ENCODE measurements at regions not wholly inside any gene's neighbourhood (a gene's known extent, or its start where the extent isn't known, plus 50 kb on each side); places are given as distances from the start of the nearest gene placed in this dataset.

DNA sequence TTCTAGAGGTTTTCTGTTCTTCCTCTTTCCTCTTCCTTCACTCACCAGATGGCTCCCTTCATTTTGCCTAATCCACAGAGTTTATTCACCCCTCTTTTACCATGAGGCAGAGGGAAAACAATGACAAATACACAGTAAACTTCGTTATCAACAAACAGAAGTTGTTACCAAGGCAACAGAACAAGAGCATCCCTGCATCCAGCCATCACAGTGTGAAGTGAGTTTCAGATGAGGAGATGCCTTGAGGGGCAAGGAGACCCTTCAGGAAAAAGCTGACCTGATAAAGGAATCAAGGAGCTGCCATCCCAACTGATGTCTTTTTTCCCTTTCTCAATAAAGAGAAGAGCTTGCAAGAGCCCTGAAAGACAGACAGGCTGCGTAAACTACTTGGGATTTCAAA is 195.3 kb downstream of the BRINP2 start:
- 17 to 80% (median 51%) methylated on average over 1 to 2 of the region's 2 CpGs; no CpG with 5 or more reads in 1 of the 10 experiments for WGBS, 10 experiments
- H3K4me3 ChIP-seq = no peak overlapping the region
- no peak for ATAC-seq (replicated peaks in 6 of 8)
- no peaks in the 10 kb centered on the region for H3K4me1 ChIP-seq (replicated peaks in 1 of 2)
- in situ Hi-C loops (cut with MboI; ENCODE audit: low pct_unique_long_range_greater_than_20kb in 2 of 9, low sequenced_read_pairs in 9 of 9, unreplicated experiment in 9 of 9) = no loop called here
- no peak overlapping the region for H3K27ac ChIP-seq

DNA sequence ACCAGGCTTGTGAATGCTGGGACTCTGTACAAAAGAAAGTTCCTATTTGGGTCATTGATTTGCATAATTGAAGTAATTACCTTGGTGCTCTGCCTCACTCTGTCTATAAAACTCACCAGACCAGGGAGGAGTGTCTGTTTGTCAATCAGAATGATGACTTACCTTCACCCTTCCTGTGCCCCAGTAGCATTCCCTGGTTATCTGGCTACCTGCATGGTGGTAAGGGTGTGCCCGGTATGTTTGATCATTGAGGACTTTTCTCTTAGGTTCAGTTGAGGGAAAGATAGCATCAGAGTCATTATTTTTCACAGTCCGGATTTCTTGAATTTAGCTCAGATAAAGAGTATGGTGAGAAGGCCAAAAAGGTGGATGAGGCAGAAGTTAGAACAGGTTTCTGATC is 190.0 kb downstream of the BRINP2 start:
- in situ Hi-C loops (cut with MboI; ENCODE audit: low pct_unique_long_range_greater_than_20kb in 2 of 9, low sequenced_read_pairs in 9 of 9, unreplicated experiment in 9 of 9) = no loop called here
- H3K4me3 ChIP-seq = no peak overlapping the region
- no peak for ATAC-seq (replicated peaks in 6 of 8)
- H3K27ac ChIP-seq = no peak overlapping the region
- 50 to 100% (median 77%) methylated on average over 1 to 2 of the region's 2 CpGs; no CpG with 5 or more reads in 2 of the 10 experiments for WGBS, 10 experiments
- no peaks in the 10 kb centered on the region for H3K4me1 ChIP-seq (replicated peaks in 1 of 2)

DNA sequence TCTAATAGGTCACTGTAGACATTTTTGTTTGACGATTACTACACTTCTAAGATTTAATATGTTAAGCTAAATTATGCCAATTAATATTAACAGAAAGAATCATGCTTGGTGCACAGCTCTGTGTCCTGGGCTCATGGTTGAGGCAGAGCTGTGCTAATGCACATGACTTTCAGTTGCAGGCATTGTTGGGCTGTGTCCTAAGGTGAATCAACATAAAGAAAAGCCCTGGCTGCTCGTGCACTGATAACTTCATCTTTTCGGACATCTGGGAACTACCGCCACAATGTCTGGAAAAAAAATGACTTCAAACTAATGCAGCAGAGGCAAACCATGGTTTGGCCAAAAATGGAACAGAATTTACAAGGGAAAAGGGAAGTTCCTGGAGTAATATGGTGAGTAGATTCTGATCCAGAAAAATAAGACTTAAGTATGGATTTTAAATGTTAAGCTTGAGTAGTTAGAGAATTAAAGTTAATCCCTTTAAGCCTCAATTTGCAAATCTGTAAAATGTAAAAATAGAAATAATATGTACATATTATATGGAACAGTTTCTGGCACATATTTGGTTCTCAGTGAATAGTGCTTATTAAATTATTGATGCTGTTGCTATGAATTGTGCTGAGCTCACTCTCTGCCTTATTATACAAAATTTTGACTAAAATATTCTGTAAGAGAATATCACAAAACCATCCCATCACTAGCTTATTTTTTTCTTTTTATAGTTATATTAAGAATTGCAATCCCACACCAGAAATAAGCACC is 186.1 kb downstream of the BRINP2 start:
- H3K4me3 ChIP-seq = no peak overlapping the region
- H3K27ac ChIP-seq = no peak overlapping the region

DNA sequence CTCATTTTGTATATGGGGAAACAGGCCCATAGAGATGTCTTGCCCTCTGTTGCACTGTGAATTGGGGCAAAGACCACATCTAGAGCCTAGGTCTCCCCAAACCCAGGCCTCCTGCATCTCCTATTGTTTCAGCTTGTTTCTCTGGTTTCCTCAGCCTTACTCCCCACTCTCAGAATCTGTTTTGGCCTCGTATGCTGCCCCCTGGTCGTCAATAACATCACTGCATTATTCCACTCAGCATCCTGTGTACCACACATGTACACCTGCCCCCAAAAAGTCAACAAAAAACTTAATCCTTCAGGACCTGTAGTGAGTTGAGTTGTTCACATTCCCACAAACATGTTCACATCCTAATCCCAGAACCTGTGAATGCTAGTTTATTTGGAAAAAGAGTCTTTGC is 184.8 kb downstream of the BRINP2 start:
- in situ Hi-C loops (cut with MboI; ENCODE audit: low pct_unique_long_range_greater_than_20kb in 2 of 9, low sequenced_read_pairs in 9 of 9, unreplicated experiment in 9 of 9) = no loop called here
- Histone ChIP-seq H3K4me1 (replicated peaks in 1 of 2) (peaks cover 4 to 9% of the 10 kb centered on the region in 2 donors), H3K27ac (no peak overlapping the region), H3K4me3 (no peak overlapping the region)
- ATAC-seq (replicated peaks in 6 of 8) = peak in 3 of 8 experiments; percentile 20 to 29 (median 28)
- WGBS, 10 experiments = 0 to 48% (median 20%) methylated on average over 1 to 2 of the region's 2 CpGs; no CpG with 5 or more reads in 3 of the 10 experiments

More for the DNA sequence above, 186.1 kb downstream of the BRINP2 start:
- H3K4me1 ChIP-seq (replicated peaks in 1 of 2) = peaks cover 4 to 9% of the 10 kb centered on the region in 2 donors
- in situ Hi-C loops (cut with MboI; ENCODE audit: low pct_unique_long_range_greater_than_20kb in 2 of 9, low sequenced_read_pairs in 9 of 9, unreplicated experiment in 9 of 9) = no loop called here
- peak in 3 of 8 experiments; percentile 78 to 89 (median 84) for ATAC-seq (replicated peaks in 6 of 8)
- 4 to 100% (median 87%) methylated on average over 2 to 4 of the region's 4 CpGs; no CpG with 5 or more reads in 1 of the 10 experiments for WGBS, 10 experiments

DNA sequence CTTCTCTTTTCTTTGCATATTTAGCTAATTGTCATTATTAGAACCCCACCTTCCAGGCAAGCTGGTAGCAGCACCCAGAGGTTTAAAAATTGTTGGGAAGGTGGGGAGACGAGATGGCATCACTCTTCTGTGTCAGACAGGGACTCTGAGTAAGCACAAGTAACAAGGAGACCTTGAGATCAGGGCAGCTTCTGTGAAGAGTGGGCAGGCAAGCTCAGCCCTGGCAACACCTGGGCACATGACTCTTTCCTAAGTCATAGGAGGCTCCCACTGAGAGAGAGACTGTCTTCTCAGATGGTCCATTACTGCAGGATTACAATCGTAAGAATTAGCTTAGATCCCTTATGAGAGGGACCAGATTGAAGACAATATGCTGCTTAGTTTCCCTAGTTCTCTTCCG is 183.5 kb downstream of the BRINP2 start:
- H3K27ac ChIP-seq = no peak overlapping the region
- H3K4me1 ChIP-seq (replicated peaks in 1 of 2) = peaks cover 4 to 9% of the 10 kb centered on the region in 2 donors
- H3K4me3 ChIP-seq = no peak overlapping the region
- no peak for ATAC-seq (replicated peaks in 6 of 8)
- WGBS, 10 experiments = 11 to 100% (median 78%) methylated on average over 1 to 3 of the region's 3 CpGs; no CpG with 5 or more reads in 1 of the 10 experiments
- in situ Hi-C loops (cut with MboI; ENCODE audit: low pct_unique_long_range_greater_than_20kb in 2 of 9, low sequenced_read_pairs in 9 of 9, unreplicated experiment in 9 of 9) = no loop called here

DNA sequence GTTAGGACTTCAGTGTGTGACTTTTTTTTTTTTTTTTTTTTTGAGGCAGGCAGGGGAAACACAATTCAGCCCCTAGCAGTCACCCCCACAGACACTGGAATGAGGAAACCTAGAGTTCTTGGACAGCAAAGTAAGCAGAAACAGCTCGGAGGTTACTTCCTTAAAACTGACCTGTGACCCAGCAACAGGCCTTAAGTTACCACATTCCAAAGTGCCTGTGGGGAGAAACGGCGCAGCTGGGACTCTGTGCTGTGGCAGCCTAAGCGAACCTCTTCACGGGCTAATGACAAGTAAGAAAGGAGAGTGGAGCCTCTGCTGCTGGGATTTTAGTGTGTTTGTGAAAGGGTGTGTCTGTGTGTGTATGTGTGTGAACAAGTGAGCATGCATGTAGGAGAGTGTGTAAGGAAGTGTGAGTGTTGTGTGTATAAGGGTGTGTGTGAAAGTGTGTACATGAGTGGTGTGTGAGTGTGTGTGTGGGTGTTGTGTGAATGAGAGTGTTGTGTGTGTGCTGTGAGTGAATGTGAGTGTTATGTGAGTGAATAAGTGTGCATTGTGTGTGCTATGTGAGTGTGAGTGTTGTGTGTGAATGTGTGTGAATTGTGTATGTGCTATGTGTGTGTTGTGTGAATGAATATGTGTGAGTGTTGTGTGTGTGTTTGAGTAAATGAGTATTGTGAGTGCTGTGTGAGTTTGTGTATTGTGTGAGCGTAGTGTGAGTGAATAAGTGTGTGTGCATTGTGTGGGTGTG is 180.8 kb downstream of the BRINP2 start:
- no peak overlapping the region for H3K4me3 ChIP-seq
- no peak overlapping the region for H3K27ac ChIP-seq
- no peak for ATAC-seq (replicated peaks in 6 of 8)
- peaks cover 8 to 9% of the 10 kb centered on the region in 2 donors for H3K4me1 ChIP-seq (replicated peaks in 1 of 2)
- in situ Hi-C loops (cut with MboI; ENCODE audit: low pct_unique_long_range_greater_than_20kb in 2 of 9, low sequenced_read_pairs in 9 of 9, unreplicated experiment in 9 of 9) = no loop called here
- WGBS, 10 experiments = 18 to 100% (median 75%) methylated on average over 1 to 6 of the region's 6 CpGs; no CpG with 5 or more reads in 2 of the 10 experiments

DNA sequence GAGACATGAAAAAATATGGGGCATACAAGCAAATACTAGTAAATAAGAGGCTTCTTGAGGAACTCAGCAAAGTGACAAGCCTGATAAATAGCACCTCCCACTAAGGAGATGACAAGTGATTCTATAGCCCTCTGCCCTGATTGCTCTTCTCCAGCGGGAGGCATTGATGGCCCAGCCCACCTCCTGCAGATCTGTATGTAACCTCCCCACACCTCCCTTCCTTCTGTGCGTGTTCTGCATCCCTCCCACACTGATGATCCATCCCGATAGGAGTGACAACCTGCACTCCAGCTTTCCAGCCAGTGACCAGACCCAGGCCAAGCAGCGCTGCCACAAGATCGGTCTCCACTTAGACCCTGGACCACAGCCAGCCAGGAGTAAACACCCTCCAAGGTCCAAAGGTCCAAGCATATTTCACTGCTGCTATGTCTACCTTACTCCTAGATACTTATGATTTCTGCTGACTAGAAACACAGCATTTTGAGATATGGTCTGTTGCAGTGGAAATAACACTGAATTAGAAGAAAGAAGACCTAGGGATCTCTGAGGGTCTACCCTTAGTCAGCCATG is 176.1 kb downstream of the BRINP2 start:
- in situ Hi-C loops (cut with MboI; ENCODE audit: low pct_unique_long_range_greater_than_20kb in 2 of 9, low sequenced_read_pairs in 9 of 9, unreplicated experiment in 9 of 9) = no loop called here
- 38 to 100% (median 56%) methylated on average over 1 to 5 of the region's 5 CpGs; no CpG with 5 or more reads in 4 of the 10 experiments for WGBS, 10 experiments
- H3K4me1 ChIP-seq (replicated peaks in 1 of 2) = peaks cover 0 to 4% of the 10 kb centered on the region in 2 donors
- H3K4me3 ChIP-seq = no peak overlapping the region
- ATAC-seq (replicated peaks in 6 of 8) = peak in 3 of 8 experiments; percentile 42 to 81 (median 51)
- H3K27ac ChIP-seq = no peak overlapping the region

DNA sequence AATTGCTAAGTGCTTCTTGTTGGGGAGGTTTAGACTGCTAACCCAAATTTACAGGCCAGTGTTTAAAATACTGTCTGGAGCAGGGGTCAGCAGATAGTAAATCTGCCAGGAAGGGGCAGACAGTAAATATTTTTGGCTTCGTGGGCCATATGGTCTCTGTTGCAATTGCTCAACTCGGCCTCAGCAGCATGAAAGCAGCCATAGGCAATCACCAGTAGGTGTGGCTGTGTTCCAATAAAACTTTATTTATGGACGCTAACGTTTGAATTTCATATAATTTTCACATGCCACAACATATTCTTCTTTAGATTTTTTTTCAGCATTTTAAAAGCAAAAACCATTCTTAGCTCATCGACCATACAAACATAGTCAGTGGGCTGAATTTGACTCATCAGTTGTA is 172.7 kb downstream of the BRINP2 start:
- Histone ChIP-seq H3K4me3 (no peak overlapping the region), H3K27ac (no peak overlapping the region), H3K4me1 (replicated peaks in 1 of 2) (peaks cover 0 to 4% of the 10 kb centered on the region in 2 donors)
- 7 to 93% (median 76%) methylated on average over 2 to 5 of the region's 5 CpGs for WGBS, 10 experiments
- in situ Hi-C loops (cut with MboI; ENCODE audit: low pct_unique_long_range_greater_than_20kb in 2 of 9, low sequenced_read_pairs in 9 of 9, unreplicated experiment in 9 of 9) = no loop called here
- ATAC-seq (replicated peaks in 6 of 8) = peak in 2 of 8 experiments; percentile 24 to 62

DNA sequence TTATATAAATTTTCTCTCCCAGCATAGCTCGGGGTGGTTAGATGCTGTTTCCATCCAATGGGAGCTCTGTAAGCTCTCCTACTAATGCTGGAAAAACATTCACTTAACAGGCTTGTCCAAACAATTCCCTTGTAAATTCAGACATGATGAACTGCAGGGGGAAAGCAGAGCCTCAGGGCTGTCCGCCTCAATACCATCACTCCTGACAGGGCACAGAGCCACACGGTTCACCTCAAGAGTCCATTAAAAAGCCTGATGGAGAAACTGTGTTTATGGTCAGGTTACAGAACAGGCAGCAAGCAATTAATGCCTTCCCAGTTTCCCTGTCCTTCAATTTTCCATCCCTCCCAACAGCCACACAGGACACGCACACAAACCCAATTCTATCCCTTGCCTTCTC is 171.0 kb downstream of the BRINP2 start:
- WGBS, 10 experiments = 40 to 100% (median 88%) methylated on average over 1 to 4 of the region's 4 CpGs; no CpG with 5 or more reads in 1 of the 10 experiments
- in situ Hi-C loops (cut with MboI; ENCODE audit: low pct_unique_long_range_greater_than_20kb in 2 of 9, low sequenced_read_pairs in 9 of 9, unreplicated experiment in 9 of 9) = no loop called here
- Histone ChIP-seq H3K4me1 (replicated peaks in 1 of 2) (no peaks in the 10 kb centered on the region), H3K27ac (no peak overlapping the region), H3K4me3 (no peak overlapping the region)
- ATAC-seq (replicated peaks in 6 of 8) = peak in 1 of 8 experiments; percentile 41

DNA sequence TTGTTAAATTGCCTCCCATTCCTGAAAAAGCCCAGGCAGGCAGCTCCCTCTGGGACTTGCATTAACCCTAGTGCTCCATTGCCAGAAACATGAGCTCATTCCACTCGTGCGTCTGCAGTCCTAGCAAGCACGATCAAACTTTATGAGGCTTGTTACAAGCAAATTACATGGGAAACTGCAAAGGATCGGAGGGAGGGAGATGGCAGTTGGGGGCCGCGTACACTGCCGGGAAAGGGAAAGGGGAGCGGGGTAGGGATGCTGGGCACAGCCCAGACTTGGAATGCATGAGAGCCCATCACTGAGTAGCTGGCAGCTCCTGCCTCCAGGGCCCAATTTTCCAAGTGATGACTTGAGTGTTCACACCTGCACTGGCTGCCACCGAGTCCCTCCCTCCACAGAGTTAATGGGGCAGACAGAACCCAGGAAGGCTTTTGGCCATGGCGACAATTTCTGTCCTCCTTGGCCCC is 169.9 kb downstream of the BRINP2 start:
- WGBS, 10 experiments = 0 to 87% (median 30%) methylated on average over 1 to 7 of the region's 10 CpGs; no CpG with 5 or more reads in 3 of the 10 experiments
- ATAC-seq (replicated peaks in 6 of 8) = no peak
- in situ Hi-C loops (cut with MboI; ENCODE audit: low pct_unique_long_range_greater_than_20kb in 2 of 9, low sequenced_read_pairs in 9 of 9, unreplicated experiment in 9 of 9) = no loop called here
- H3K27ac ChIP-seq = no peak overlapping the region
- H3K4me1 ChIP-seq (replicated peaks in 1 of 2) = no peaks in the 10 kb centered on the region
- H3K4me3 ChIP-seq = no peak overlapping the region

DNA sequence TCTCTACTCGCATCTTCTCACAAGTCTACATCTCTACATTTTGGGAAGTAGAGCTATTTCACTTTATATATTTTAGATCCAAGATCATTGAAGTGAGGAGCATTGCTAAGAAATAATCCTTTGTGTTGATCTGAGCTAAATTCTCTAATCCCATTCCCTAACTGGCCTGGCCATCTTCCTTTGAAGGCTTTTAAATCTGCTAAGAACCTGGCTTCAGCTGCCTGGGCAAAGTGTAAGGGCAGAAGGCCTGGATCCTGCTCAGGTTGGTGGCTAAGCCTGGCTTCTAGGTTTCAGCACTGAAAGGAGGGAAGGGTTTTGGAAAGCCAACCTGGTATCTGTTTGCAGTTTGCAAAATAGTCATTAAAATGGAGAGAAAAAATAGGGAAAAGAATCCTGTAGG is 167.6 kb downstream of the BRINP2 start:
- in situ Hi-C loops (cut with MboI; ENCODE audit: low pct_unique_long_range_greater_than_20kb in 2 of 9, low sequenced_read_pairs in 9 of 9, unreplicated experiment in 9 of 9) = no loop called here
- ATAC-seq (replicated peaks in 6 of 8) = no peak
- 40 to 100% (median 100%) methylated on average over 1 of the region's 1 CpG; no CpG with 5 or more reads in 4 of the 10 experiments for WGBS, 10 experiments
- peaks cover 0 to 3% of the 10 kb centered on the region in 2 donors for H3K4me1 ChIP-seq (replicated peaks in 1 of 2)
- H3K27ac ChIP-seq = no peak overlapping the region
- no peak overlapping the region for H3K4me3 ChIP-seq

DNA sequence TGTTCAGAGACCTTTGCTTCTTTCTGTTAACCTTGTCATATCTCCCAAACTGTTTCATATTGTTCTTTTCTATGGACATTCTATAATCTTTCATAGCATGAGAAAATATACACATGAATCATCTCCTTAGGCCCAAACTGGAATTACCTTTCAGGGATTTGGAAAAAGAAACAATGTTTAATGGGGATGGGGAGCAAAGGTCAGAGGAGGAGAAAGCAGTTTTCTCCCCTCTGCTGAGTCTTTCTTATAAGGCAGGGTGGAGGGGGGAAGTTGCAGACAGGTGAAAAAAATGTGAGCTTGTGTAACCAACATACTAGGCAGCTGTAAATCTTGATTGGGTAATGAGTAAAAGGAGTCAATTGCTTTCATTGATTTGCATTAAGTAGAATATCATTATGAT is 164.1 kb downstream of the BRINP2 start:
- H3K4me3 ChIP-seq = no peak overlapping the region
- no peak overlapping the region for H3K27ac ChIP-seq
- in situ Hi-C loops (cut with MboI; ENCODE audit: low pct_unique_long_range_greater_than_20kb in 2 of 9, low sequenced_read_pairs in 9 of 9, unreplicated experiment in 9 of 9) = no loop called here
- peaks cover 0 to 3% of the 10 kb centered on the region in 2 donors for H3K4me1 ChIP-seq (replicated peaks in 1 of 2)
- ATAC-seq (replicated peaks in 6 of 8) = peak in 1 of 8 experiments; percentile 26

All from motor neuron (in vitro differentiated cells).